Middle frontal gyrus (tissue), 1 donor: ENCODE measurements at regions not wholly inside any gene's neighbourhood (a gene's known extent, or its start where the extent isn't known, plus 50 kb on each side); places are given as distances from the start of the nearest gene placed in this dataset.
"Not testable (repeated sequence)": the region's sequence is repeated elsewhere in the genome, so short reads cannot be mapped to it uniquely, and the experiment has no call there.

Experiments
- DNase-seq: peaks from one replicate; pipeline ENCODE4 v3.0.0-alpha.2; 2015; ENCODE audit warnings: low spot score; ENCODE audit errors: extremely low spot score

GRCh38 chr5:89855417-89855816 is 554.1 kb downstream of the CETN3 start:
- DNase-seq: no peak

GRCh38 chr5:89851911-89852310 is 557.6 kb downstream of the CETN3 start:
- DNase-seq: no peak

DNA sequence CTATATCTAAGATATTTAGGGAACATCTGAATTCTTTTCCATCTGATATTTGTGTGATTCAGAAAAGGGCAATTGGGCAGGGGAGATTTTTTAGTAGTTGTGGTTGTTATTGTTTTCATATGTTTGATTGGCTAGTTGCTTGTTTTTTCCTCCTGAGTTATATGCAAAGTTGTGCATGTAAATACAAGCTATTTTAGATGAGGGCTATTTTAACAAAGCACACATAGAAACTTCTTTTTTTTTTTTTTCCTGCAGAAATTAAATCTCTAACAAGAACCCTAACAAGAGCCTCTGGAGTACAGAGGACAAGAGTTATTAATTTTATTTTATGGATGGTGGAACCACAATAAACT is 559.1 kb downstream of the CETN3 start:
- DNase-seq: no peak

GRCh38 chr5:89849830-89850512 is 559.6 kb downstream of the CETN3 start:
- no peak for DNase-seq

GRCh38 chr5:89847743-89848142 is 561.8 kb downstream of the CETN3 start:
- DNase-seq: no peak

DNA sequence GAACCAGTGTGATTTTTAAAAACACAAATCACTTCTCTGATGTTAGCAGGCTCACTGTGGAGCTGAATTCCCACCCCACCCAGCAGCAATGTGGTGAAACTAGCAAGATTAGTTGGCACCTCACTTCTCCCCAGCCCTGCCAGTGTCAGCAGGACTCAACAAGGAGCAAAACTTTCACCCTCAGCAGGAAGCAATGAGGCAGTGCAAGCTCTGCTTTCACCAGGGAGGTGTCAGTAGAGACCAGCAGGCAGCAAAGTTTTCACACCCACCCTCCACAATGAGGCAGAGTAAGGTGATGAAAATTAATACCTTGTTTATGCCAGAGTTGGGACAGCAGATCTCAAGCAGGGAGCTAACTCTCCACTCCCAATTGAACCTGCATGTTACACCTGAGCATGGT is 565.0 kb downstream of the CETN3 start:
- no peak for DNase-seq

- DNase-seq: no peak
These were observed 567.0 kb downstream of the CETN3 start for GRCh38 chr5:89842531-89842930.

DNA sequence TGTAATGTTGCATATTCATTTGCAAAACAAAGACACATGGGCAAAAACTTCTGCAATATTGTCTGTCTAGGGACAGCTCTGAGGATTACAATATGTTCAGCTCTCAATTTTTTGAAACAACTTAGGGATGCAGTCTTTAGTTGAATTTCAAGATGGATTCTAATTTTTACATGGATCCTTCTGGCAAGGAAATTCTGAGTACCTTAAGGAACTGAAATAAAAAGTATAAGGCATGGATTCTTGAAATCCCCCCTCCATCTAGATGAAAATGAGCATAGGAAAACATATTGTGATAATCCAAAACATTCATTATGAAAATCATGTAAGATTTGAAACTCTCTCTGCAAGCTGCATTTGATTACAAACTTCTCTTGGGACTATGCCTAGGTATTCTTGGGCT is 568.6 kb downstream of the CETN3 start:
- no peak for DNase-seq

DNA sequence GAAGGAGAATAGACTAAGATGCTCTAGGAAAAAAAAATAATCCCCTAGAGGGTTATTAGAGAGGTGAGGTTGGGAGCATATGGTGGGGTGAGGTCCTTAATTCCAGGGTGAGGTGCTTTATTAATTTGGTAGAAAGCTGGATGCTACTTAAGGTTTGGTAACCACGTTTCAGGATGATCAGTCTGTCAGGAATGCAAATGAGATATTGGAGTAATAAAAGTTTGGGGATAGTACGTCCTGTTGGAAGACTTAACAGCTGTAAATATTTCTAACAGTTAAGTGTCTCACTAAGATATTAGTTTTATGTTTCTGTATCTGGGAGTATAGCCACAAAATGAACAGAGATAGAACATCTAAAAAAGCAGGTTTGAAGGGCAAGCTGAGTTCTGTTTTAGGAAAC is 578.9 kb downstream of the CETN3 start:
- no peak for DNase-seq

- no peak for DNase-seq
These were observed 581.6 kb downstream of the CETN3 start for GRCh38 chr5:89827960-89828359.

DNA sequence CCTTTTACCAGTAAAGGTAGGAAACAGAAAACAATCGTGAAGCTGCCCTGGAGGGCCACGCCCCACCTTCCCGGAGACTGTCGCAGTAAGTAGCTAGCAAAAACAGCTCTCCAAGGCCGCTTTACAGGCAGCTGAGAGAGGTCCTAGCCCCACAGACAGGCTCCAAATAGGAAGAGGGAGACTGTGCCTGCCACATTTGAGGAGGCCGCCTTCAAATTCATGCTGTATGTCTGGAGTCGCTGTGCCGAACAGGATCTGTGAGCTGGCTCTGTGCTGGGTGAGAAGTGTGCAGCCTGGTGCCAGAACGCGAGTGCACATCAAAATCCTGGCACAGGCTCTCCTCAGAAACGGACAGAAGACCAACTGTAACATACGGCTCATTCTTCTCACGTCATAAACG is 582.2 kb downstream of the CETN3 start:
- no peak for DNase-seq

GRCh38 chr5:89826938-89827337 is 582.6 kb downstream of the CETN3 start:
- DNase-seq: no peak

DNA sequence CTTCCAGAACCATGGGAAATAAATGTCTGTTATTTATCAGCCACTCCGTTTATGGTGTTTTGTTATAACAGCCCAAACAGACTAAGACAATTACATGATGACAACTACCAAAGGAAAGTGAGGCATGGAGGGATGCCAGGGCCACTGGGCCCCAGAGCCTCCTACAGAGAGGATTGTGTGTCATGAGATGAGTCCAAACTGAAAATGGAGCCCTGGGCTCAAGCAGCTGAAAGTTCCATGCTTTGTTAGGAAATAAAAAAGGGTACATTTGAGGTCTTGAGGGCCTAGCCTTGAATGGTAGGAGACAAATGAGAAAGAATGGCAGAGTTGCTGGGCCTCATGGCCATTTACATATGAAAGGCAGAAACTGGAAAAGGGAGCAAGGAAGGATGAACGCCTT is 586.5 kb downstream of the CETN3 start:
- no peak for DNase-seq

- no peak for DNase-seq
These were observed 591.7 kb downstream of the CETN3 start for GRCh38 chr5:89817841-89818240.

DNA sequence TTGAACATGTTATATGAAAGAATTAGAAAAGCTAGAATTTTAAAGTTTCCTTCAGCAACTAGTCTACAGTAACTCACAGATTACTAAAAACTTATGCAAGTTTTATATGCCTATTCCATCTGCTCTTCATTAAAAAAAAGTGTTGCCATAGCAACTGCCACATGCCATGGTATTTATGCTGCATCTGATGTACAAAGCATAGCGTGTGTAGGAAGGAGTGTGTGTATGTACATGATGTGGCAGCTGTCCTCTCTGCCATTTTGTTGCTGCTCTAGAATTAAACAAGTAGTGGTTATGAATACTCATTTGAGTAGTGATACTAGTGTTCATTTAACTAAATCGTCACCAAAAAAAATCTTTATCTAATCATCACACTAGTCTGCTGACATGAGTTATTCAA is 593.5 kb downstream of the CETN3 start:
- peak; percentile 63 for DNase-seq

GRCh38 chr5:89800735-89801134 is 608.8 kb downstream of the CETN3 start:
- DNase-seq: not testable (repeated sequence)

DNA sequence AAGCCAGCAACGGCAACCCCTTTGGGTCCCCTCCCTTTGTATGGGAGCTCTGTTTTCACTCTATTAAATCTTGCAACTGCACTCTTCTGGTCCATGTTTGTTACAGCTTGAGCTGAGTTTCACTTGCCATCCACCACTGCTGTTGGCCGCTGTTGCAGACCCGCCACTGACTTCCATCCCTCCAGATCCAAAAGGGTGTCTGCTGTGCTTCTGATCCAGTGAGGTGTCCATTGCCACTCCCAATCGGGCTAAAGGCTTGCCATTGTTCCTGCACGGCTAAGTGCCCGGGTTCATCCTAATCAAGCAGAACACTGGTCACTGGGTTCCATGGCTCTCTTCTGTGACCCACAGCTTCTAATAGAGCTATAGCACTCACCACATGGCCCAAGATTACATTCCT is 615.1 kb downstream of the CETN3 start:
- not testable (repeated sequence) for DNase-seq

- DNase-seq: not testable (repeated sequence)
These were observed 629.8 kb downstream of the CETN3 start for GRCh38 chr5:89779734-89780133.

DNA sequence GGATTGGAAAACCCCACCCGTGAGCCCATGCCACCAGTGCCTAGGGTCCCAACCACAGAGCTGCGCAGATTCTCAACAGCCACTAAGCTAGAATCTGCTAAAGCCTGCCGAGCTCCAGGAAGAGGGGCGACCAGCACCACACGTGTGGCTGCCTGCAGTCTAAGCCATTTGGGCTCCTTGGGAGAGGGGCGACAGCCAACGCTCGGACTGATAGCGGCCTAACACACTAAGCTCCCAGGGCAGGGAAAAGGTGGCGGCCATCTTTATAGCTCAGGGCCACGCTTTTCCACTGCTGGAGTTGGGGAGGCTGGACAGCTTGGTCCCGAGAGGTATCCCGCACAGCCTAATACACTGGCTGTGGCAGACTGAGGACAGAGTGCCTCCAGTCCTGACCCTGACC is 631.8 kb downstream of the CETN3 start:
- no peak for DNase-seq

GRCh38 chr5:89769975-89770374 is 639.6 kb downstream of the CETN3 start:
- DNase-seq: no peak

DNA sequence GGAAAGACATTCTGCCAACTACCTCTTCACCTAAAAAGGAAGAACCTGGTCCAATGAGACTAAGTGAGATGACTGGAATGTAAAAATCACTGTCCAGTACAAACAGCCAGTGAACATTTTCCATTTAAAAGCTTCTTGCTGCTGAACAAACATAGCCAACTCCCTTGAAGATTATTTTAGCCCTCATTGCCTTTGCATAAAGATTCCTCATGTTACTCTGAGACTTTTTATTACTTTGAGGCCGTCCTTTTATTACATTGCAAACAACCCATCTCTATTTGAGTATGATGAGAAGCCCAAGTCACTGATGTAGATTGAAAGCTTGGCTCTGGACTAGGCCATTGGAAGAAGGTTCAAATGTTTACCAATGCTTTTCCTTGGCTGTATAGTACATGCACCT is 649.8 kb downstream of the CETN3 start:
- DNase-seq: no peak

DNA sequence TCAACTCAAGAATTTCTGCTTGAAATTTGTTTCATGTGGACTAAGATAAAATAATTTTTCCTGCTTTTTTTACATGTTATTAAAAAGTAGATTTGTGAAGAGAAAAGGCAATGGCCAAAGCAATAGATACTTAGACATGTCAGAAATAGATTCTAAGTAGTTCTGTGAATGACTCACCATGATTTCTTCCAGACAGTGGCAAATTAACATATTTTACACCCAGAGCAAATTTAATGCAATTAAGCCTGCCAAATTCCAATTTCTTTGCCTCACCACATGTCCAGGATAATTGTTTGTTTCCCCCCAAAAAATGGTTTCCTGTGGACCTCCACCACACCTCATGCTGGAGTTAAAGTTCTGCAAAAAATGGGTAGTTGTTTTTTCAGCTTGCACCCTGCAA is 651.4 kb downstream of the CETN3 start:
- DNase-seq: no peak

DNA sequence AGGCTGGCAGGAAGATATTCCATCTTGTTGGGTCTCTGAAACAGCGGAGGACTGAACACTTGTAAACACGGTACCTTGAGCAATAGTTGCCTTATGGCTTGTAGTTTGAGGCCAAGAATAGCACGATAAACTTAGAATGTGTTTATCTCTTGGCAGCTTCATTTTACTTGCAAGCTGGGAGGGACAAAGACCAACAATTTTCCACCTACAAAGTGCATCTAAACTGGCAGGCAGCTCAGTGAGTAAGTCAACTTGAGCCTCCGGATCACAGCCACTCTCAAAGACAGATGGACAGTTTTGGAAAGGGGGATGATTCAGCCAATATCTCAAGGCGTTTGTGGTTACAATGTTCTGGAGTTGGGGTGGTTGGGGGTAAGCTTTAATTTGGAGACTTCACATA is 652.6 kb downstream of the CETN3 start:
- DNase-seq: no peak

DNA sequence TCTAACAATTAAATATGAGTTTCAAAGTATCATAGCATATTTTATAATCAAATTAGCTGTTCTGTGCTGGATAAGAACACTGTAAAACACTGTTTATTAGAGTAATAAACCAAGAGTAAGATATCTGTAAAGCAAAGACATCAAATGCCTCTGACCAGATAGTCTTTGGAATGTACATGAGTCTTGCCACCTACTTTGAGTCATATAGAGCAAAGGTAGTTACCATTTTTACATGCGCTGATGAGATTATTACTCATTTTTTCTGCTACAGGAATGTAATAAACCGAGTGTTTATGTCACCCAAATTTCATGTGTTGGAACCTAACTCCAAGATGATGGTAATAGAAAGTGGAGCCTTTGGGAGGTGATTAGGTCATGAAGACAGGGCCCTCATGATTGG is 654.5 kb downstream of the CETN3 start:
- no peak for DNase-seq
